ENCODE measurements at regions not wholly inside any gene's neighbourhood (a gene's known extent, or its start where the extent isn't known, plus 50 kb on each side); places are given as distances from the start of the nearest gene placed in this dataset.

DNA sequence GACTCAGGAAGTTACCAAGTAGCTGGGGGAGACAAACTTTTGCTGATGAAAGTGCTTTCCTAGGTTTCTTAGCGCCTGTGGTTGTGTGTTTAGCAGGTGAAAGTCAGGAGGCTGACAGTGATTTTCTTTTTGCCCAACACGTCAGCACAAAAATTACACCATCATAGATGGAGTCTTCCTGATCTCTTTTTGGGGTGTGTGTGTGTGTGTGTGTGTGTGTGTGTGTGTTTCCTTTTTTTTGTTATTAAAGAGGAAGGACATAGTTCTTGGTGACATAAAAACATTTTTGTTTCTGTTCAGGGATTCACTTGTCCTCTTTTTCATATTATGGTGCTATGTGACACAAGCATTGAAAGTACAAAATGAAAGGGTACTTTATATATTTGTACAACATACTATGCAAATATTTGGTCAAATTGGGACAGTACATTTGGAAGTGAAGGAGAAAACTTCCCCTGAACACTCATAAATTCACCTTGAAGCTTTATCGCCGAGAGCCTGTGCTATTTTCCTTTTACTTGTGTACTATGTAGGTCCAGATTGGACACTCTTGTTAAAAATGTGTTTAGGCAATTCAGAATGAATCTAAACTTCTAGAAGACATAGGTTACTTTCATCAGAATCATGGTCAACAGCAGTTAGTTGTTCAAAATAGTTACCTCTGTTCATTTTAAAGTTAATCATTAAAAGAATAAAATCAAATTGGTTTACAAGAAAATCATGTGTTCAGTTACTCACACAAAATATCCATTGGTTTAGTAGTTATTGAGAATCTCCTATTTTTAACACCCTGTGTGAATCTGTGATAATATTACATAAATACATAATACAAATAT, 491.9 kb downstream of the IRS1 start:
- TF ChIP-seq CTCF (conservative IDR thresholded peaks at IDR 0.05 in 1 of 2, IDR thresholded peaks at IDR 0.05 in 1 of 2; ENCODE audit: low read depth in 1 of 2, low read length in 2 of 2): no peak
- no peak for TF ChIP-seq EZH2 (IDR thresholded peaks at IDR 0.05; ENCODE audit: low read length, missing control alignments)
